ENCODE measurements at regions not wholly inside any gene's neighbourhood (a gene's known extent, or its start where the extent isn't known, plus 50 kb on each side); places are given as distances from the start of the nearest gene placed in this dataset.
"Not testable (repeated sequence)": the region's sequence is repeated elsewhere in the genome, so short reads cannot be mapped to it uniquely, and the experiment has no call there.

DNA sequence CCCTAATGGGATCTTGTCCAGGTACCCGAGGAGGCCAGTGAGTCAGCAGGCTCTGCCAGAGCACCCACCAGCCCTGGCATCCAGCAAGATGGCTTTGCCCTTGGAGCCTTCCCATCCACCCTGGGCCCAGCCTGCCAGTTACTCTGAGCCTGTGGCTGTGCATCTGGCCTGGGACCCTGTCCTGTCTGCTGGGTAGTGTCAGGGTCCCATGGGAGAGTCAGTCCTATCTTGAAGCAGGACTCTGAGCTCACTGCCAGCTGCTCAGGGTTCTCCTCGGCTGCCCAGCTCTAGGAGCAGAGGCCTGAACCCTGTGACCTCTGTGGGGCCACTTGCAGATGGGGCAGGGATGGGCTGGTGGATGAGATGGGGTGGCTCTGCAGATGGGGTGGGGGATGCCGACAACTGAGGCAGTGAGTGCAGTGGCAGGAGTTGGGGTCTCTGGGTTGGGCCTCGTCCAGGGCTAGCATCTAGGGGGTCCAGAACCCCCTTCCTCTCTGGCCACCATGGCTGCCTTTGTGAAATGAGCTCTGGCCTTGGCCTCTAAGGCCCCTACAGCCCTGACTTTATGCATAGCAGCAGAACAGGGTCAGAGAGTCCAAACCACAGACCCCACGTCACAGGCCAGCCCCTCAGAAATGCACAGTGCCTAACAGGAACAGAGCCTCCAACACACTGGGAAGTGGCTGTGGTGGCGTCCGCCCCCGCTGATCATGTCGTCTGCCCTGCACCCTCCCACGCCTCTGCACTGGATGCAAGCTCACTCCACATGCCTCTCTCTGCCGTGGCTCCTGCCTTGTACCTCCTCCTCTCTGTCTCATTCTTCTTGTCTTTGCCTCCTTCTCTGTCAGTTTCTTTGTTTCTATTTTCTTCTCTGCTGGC, 88.1 kb upstream of the RET start:
- DNase-seq, result peak; percentile 71

DNA sequence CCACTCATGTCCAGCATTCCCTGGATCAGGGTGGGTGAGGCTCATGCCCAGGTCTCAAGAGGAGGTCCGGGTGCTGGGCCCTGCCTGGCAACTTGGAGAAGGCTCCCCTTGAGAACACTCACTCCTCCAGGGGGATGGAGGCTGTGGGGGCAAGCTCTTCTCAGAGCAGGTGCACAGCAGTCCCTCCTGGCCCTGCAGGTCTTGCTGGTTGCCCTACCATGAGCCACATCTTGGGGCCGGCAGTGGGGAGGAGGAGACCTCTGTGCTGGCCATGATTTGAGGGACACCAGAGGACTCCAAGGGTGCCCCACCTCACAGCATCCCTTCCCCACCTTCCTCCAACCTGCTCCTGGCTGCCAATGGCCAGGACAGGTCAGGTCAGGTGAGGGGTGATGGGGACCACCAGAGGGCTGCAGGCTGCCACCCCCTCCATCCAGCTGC, 87.4 kb upstream of the RET start:
- DNase-seq, result no peak

DNA sequence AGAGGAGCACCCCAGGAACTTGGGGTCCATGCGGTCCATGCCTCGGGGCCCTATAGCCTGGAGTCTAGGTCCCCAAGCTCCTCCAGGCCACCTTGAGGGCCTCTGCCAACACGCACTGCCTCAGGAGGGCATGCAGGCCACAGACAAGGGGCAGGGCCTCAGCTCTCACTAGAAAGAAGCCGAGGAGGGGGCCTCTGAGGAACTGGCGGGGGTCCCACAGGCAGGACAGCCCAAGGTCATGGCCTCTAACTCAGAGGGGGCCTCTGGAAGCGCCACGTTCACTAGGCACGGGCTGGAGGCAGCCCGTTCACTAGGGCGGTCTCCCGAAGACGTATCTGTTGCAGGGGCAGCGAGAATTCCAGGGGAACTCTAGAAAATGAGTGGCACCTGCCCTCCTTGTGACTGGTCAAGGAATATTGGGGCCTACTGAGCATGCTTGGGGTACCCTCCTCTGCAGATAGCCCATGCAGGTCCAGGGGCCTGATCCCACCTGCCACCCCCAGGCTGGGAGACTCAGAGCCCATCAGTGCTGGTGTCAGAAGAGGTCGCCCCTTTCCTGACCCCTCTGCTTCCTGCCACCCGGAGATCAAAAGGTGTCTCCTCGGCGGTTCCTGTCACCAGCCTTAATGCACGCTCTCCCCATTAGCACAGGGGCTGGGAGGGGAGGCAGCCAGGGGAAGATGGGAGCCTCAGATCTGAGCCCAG, 86.7 kb upstream of the RET start:
- DNase-seq, result no peak

DNA sequence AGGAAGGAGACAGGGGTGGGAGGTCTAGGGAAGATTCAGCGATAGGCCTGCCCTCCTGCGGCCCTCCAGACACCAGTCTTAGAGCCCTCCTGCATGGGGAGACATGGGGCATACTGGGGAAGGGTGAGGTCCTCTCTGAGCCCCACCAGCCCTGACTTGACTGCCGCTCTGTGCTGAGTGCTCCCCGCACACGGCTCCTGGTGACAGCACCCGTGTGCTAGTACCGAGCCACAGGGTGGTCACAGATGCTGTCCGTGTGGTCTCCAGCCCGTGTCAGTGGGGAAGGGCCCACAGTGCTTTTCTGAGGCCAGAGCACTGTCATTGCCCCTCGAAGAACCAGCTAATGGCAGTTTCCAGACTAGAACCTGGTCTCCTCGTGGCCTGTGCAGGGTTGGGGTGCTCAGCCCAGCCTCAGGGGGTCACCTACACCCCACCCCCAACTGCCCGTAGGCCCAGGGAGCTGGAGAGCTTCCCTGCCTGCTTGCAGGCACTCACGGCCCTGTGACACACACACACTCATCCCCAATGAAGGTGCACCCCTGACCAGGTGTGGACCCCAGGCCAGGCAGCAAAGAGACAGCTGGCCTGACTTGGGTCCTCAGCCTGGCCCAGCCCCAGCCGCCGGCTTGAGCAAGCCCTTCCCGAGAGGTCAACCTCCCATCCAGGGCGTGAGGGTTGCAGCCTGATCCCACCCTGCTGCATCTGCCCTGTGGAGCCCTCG, 86.0 kb upstream of the RET start:
- no peak for DNase-seq

DNA sequence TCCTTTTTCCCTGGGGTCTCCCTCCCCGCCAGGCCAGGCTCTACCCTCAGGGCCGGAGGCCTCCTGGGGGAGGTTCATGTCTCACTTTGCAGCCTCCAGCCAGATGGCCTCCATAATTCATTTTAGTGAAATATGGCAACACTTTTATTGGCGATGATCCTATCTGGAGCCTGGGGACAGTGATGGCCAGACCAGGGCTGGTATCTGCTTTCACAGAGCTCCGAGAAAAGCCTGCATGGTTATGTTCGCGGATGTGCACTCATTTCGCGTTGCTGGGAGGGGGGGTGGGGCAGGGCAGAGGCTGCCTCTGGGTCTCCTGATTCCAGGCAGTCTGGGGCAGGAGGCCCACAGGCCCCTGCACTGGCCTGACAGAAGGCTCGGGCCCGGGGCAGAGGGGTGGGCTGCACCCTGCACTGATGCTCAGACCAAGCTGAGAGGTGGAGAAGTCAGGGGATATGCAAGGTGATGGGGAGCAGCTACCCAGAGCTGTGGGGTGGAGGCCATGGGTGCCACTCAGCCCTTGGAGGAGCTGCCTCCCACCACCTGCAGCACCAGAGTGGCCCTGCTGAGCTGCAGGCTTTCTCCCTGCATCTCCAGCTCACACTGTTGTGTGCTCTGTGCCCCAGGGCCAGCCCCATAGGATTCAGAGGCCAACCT, 85.3 kb upstream of the RET start:
- DNase-seq, result no peak

DNA sequence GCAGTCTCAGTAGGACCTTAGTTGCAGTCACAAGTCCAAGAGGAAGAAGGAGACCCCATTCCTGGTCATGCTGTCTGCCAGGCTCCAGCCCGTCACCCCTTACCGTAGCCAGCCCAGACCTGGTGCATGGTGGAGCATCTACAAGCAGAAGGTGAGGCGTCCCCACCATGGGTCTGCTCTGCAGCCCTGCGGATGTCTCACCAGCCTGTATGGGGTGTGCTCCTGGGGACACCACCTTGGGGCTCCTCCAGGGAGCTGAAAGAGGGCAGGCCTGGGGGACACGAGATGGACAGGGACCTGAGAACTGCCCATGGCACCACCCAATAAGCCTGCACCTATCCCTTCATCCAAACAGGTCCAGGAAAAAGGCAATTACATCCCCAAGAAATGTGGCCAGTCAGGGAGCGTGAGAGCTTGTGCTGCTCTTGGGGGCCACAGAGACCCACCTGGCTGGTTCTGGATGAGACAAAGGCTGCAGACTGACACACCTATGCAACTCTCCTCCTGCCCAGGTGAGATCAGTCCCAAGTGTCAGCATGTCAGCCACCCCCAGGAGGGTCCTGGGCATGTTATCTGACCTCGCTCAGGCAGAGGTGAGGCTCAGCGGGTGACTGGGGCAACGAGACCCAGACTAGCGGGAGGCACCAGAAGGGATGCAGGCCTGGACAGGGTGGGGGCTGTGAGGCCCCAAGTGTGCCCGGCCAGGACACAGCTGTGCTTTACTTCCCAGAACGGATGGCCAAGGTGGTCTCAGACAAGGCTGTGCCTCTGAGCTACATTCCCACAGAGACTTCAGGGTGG, 84.5 kb upstream of the RET start:
- no peak for DNase-seq

DNA sequence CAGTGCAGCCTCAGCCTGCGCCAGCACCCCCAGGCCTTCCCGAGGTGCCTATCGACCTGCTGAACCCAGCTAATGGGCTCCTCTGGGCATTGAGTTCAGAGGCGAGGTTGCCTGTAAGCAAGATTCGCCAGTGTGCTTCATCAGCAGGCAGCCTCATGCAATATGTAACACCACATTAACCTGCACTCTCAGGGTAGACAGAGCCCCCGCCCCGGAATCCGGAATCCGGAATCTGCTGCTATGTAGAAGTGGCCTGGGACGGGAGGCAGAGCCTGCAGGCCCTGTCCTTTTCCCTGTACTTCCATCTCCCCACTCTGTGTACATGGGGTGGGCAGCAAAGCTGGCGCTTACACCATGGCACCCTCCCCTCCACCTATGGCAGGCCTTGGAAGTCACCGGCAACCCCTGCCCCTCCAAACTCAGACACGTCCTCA, 83.9 kb upstream of the RET start:
- DNase-seq, result no peak

DNA sequence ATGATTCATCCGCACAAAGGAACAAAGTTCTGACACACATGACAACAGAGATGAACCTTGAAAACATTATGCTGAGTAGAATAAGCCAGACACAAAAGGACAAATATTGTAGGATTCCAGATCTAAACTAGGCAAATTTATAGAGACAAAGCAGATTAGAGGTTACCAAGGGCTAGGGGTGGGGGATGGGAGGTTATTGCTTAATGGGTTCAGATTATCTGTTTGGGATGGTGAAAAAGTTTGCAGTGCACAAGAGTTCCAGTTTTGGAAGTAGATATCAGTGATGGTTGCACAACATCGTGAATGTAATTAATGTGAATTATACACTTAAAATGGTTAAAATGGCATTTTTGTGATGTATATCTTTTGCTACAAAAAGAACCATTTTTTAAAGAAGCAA, 82.0 kb upstream of the RET start:
- DNase-seq, result not testable (repeated sequence)

DNA sequence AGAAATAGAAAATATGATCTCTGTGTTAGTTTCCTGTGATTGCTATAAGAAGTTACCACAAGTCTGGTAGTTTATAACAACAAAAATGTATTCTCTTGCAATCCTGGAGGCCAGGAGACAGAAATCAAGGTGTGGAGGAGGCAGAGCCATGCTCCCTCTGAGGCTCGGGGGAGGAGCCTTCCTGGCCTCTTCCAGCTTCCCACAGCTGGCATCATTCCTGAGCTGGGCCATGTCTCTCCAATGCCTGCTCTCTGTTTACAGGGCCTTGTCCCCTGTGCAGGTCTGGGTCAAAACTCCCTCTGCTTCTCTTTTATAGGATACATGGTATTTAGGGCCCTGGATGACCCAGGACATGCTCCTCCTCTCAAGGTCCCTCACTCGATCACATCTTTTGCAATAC, 81.3 kb upstream of the RET start:
- no peak for DNase-seq

DNA sequence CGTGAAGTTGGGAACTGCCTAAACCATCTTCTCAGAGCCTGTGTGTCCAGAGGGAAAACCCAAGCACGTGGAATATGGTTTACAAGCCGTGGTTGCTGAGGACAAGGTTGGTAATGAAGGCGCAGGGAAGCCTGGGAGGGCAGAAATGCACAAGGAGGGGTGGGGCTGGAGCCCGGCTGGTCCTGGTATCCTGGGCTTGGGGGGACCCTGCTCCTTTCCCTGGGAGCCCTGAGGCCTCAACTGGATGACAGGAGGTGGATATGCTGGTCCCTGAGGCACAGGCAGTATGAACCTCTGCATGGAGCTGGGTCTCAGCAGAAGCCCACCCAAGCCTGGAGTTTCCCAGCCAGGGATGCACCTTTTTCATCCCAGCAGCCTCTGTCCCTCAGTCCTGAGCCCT, 80.3 kb upstream of the RET start:
- no peak for DNase-seq

DNA sequence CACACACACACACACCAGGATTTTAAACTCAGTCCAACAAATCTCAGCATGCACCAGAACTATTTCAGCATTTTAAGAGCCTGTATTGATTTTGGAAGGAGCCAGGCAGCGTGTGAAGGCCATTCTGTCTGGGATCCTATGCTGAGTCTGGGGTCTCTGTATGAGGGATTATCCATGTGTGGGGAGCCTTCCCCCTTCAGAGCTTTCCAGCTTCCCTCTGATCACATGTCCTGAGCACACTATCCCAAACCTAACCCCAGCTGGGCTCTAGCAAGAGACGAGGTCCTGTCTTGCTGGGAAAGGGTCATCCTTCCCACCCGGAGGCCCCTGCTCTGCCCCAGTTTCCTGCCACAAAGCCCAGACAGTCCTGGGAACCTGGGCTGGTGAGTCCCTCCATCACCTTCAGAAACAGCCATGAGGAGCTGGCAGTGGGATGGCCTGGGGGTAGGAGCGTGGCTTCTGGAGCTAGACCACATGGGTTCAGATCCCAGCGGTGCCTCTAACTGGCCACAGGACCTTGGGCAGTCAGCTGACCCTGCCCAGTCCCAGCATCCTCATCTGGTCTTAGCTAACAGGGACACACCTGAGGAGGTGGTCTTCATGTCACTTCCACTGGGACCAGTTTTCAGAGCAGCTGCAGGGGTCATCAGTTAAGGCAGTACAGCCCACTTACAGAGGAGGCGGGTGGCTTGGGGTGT, 79.6 kb upstream of the RET start:
- DNase-seq, result no peak

DNA sequence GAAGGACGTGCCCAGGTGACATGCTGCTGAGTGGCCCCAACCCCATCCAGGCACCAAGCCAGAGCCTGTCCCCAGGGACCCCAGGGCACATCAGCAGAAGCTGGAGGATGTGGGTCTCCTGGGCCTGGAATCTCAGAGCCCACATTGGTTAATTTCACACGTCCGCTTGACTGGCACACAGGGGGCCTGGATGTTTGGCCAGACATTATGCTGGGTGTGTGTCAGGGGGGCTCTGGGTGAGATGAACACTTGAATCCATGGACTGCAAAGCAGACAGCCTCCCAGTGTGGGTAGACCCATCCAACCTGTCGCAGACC, 79.1 kb upstream of the RET start:
- no peak for DNase-seq

DNA sequence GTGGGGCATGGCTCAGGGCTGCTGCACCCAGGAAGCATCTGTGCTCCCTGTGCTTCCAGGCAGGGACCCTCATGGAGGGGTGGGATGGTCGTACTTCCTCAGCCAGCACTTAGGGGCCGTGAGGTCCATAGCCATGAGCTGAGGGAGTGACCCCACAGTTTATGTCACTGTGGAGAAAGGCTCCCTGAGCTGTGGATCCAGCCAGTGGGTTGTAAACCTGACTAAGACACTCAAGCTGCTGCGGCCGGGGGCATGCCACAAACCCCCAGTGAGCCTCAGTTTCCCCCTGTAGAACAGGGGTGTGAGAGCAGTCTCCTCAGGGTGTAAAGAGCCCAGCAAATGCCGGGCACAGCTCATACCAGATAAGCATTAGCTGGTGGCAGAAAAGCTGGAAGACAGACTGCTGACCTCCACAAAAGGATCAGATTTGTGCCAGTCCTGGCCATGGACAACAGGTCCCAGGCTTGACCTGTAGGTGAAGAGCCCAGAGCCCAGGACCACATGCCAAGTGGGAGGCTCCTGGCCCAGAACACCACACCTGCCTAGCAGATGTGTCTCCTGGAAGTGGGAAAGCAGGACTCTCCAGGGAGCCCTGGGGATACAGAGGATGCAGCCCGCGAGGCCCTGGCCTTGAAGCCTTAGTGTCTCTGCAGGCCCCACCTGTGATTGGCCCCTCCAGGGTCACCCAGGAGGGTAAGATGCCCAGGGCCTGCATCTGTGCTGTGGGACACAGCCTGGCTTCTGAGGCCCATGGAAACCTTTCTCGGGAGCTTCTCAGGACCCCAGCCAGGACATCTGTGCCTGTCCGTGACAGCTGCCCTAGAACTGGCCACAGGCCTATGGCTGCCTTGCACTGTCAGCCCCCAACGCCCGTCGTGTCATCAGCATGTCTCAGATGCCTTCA, 78.1 kb upstream of the RET start:
- no peak for DNase-seq

DNA sequence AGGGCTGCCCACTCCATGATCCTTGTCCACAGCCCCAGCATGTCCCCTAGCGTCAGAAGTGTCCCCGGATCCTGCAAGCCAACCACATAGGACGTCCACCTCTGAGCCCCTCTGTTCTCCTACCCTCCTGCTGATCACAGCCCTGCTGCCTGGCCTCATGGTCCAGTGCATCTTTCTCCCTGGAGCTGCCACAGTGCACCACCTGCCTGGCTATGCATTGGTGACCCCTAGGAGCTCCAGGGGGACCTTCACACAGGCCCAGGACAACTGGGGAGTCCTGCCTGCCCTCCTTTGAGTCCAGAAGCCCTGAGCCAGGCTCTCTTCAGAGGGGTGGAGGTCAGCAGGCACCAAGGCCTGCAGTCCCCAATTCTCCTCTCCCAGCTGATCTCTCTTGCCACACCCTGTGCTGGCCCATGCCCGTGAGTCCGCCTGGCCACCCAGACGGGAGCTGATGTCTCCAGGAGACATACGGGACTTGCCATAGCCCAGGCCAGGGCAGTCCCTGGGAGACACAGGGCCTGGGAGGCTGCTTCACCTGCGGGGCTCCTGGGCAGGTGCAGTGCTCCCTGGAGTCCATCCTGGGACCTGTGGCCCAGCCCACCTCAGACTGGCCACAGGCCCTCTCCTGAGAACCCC, 77.4 kb upstream of the RET start:
- no peak for DNase-seq

DNA sequence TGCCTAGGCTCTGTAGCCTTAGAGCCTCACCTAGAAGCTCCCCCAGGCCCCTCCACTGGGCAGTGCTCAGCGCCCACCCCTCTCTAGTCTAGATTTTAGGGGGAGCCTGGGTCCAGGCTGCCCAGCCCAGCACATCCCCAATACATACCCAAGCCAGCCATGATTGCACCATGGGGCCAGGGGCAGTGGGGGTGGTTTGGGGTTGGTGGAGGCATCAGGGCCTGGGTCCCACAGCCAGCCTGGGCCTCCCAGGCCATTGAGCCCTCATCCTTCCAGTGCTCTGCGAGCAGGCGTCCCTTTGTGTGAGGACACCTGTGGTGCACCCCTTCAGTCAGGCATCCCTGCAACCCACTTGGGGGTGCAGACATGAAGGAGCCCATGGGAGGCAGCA, 76.9 kb upstream of the RET start:
- DNase-seq, result no peak

DNA sequence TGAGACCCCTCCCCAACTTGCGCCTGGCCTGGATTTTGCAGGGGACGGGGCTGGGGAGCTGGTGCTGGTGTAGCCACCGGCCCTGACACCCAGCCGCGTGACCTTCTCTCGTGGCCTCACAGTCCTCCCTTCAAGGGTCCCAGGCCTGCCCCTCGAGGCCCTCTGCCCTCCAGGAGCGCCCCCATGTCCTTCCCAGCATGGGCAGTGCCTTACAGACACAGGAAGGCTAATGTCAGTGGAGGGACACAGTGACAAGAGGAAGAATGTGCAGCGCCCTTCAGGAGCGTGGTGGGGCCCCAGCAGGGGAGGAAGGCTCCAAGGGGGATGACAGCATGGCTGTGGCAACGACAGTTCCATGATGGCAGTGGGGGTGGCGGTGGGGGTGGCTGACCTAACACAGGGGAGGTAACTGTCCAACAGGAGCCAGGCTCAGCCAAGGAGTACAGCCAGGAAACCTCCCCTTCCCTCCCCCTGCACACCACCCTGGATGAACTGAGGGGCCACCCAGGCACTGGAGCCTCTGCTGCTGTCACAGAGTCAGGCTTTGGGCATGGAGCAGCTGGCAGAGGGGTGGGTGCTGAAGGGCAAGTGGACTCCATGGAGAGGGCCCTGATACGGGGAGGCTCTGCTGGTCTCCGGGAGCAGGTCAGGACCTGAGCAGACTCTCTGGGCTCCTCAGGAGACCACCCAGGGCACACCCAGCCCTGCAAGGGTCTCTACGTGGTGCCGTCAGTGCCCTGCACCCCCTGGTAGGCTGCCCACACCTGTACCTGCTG, 76.0 kb upstream of the RET start:
- no peak for DNase-seq

DNA sequence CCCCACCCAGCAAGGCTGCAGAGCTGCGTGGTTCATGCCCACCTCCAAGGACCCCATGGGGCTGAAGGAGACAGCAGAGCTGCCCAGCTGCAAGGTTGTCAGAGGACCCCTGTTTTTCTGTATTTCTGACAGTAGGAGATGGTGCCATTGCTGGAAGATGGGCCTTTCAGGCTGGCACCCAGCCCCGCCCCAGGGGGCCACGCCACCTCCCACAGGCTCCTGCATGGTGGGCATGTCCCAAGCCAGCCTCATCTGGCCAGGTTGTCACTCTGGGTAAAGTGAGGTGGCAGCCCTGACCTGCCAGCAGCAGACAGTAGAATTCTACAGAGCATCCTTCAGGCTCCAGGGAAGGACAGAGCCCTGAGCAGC, 75.5 kb upstream of the RET start:
- DNase-seq, result no peak

DNA sequence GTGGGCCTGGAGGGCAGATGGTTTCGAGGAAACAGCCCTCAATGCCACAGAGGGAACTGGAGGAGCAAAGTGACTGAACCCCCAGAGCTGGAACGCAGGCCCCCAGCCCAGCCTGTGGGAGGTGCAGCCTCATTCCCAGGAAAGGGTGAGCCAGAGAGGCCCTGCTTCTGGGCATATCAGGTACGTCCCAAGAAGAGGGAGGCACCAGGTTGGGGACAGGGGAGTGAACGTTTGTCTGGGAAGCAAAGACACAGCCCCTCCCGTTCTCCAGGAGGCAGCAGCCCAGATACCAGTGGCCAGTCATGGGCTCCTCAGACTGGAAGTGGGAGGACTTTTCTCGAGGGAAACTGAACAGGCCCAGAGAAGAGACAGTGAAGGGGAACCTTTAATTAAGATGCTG, 74.3 kb upstream of the RET start:
- no peak for DNase-seq

DNA sequence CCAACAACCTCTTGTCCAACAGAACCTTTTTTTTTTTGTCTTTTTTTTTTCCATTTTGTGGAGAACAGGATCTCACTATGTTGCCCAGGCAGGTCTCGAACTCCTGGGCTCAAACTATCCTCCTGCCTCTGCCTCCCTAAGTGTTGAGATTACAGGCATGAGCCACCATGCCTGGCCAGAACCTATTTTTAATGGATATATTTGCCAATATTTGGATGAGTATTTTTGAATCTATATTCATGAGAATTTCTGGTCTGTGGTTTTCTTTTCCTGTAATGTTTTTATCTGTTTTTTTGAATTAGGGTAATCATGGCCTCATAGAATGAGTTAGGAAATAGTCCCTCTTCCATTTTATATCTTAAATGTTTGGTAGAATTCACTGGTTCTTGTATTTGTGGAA, 70.4 kb upstream of the RET start:
- DNase-seq, result no peak

DNA sequence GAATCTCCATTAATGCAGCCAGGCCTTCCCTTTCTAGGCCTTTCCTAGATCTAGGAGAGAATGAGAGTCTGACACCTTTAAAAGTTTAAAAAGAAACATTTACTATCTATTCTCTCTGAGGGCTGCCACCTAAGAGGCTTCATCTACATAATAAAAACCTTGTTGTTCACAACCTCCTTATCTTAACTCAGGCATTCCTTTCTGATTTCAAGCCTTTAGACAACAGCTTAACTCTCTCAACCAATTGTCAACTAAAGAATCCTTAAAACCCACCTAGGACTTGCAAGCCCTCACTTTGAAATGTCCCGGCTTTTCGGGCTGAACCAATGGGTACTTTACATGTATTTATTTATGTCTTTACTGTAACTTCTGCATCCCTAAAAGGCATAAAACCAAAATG, 64.3 kb upstream of the RET start:
- no peak for DNase-seq

Data from inflammatory macrophage treated with lipopolysaccharide for 4 hours (primary cell).